ENCODE measurements at regions not wholly inside any gene's neighbourhood (a gene's known extent, or its start where the extent isn't known, plus 50 kb on each side); places are given as distances from the start of the nearest gene placed in this dataset.

DNA sequence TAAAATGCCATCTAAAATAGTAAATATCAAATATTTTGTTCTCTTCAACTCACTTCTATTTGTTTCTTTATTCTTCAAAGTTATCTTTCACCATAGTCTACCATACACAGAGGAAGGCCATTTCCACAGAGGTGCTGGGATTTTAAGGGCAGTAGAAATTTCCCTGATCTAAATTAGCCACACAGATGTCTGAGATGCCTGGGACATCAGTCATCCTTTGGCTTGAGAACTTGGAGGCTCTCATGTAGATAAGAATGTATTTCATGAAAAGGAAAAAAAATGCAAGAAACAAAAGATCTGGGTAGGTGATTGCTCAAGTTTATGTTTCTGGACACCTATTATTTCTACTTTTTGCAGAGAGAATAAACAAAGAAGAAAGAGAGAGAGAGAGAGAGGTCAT, 1008.2 kb downstream of the NLGN4X start:
- no peaks in the 10 kb centered on the region for H4K20me1 ChIP-seq (ENCODE audit: insufficient read depth, low read length)
- H3K27me3 ChIP-seq (ENCODE audit: control insufficient read depth, insufficient read depth, low read length) = no peaks in the 10 kb centered on the region
- no peaks in the 10 kb centered on the region; the same call in 1 of the 2 replicates for H3K9me3 ChIP-seq (ENCODE audit: control insufficient read depth, insufficient read depth, low read length)
- POLR2A ChIA-PET (ENCODE audit: unreplicated experiment) = no interaction called here
- no peaks in the 10 kb centered on the region for H3K4me1 ChIP-seq (ENCODE audit: control insufficient read depth, insufficient read depth, low read length)
- no peak overlapping the region for H3K18ac ChIP-seq (ENCODE audit: low read depth, low read length)
- H4K91ac ChIP-seq (ENCODE audit: insufficient read depth, low read depth, low read length) = no peak overlapping the region
- no peak for DNase-seq
- no peak overlapping the region for H2BK20ac ChIP-seq (ENCODE audit: low read depth, low read length)
- H3K14ac ChIP-seq (replicated peaks; ENCODE audit: low read depth, low read length) = no peak overlapping the region
- H2AK5ac ChIP-seq (ENCODE audit: low read depth, low read length) = no peak overlapping the region
- H3K23ac ChIP-seq (ENCODE audit: low read depth, low read length) = no peak overlapping the region
- no peak overlapping the region for H3K4me3 ChIP-seq (ENCODE audit: insufficient read depth, low read depth, low read length)
- no peak overlapping the region for H4K5ac ChIP-seq (ENCODE audit: low read depth, low read length)
- H3K79me1 ChIP-seq (ENCODE audit: low read depth in 1 of 2, low read length in 2 of 2) = no peaks in the 10 kb centered on the region
- no peak overlapping the region for H2AK9ac ChIP-seq (replicated peaks; ENCODE audit: low read depth, low read length, poor library complexity)
- no peaks in the 10 kb centered on the region for H3K9me1 ChIP-seq (ENCODE audit: insufficient read depth, low read length)
- no peak overlapping the region for H3K9ac ChIP-seq (ENCODE audit: low read depth, low read length)
- CTCF ChIA-PET = no interaction called here
- no peak overlapping the region for H3K4me2 ChIP-seq (ENCODE audit: low read depth, low read length)
- no peak overlapping the region for H3K4ac ChIP-seq (ENCODE audit: low read depth, low read length)
- no peak overlapping the region for H2BK5ac ChIP-seq (ENCODE audit: low read depth, low read length, poor library complexity, severe bottlenecking)
- no peaks in the 10 kb centered on the region for H3K36me3 ChIP-seq (ENCODE audit: control insufficient read depth, insufficient read depth, low read length)
- H3K27ac ChIP-seq (ENCODE audit: insufficient read depth, low read length) = no peak overlapping the region
- no peak overlapping the region for H2BK120ac ChIP-seq (ENCODE audit: low read depth, low read length)
- H4K8ac ChIP-seq (ENCODE audit: low read depth in 2 of 2, low read length in 2 of 2) = no peak overlapping the region
- H3K56ac ChIP-seq (ENCODE audit: extremely low read depth, insufficient read depth, low read length) = no peak overlapping the region
- in situ Hi-C loops (cut with MboI; ENCODE audit: low sequenced_read_pairs) (no loop called here), dilution Hi-C loops (cut with HindIII; ENCODE audit: low sequenced_read_pairs, unreplicated experiment) (no loop called here), intact Hi-C loops (cut with micrococcal nuclease) (no loop called here)
- TF ChIP-seq SMC3 (IDR thresholded peaks at IDR 0.05; ENCODE audit: low read depth, low read length) (no peak), RAD21 (IDR thresholded peaks at IDR 0.05; ENCODE audit: low read length) (no peak), RCOR1 (IDR thresholded peaks at IDR 0.05; ENCODE audit: insufficient replicate concordance, low read length) (no peak), CEBPB (IDR thresholded peaks at IDR 0.05; ENCODE audit: low read depth, low read length) (no peak), RFX5 (IDR thresholded peaks at IDR 0.05; ENCODE audit: low read depth, low read length) (no peak)
- BruUV-seq (replicated peaks) = no TSS peak
- no peak overlapping the region for H2BK15ac ChIP-seq (ENCODE audit: low read depth, low read length)
- no peak overlapping the region for H2AFZ ChIP-seq (replicated peaks; ENCODE audit: low read length, poor library complexity)
- ATAC-seq (ENCODE audit: low read depth) = no peak

Data from IMR-90 (cell line).